GM12892 (cell line): ENCODE measurements at regions not wholly inside any gene's neighbourhood (a gene's known extent, or its start where the extent isn't known, plus 50 kb on each side); places are given as distances from the start of the nearest gene placed in this dataset.

Experiments
- POLR2A ChIP-seq: IDR thresholded peaks from 2 replicates; pipeline ENCODE4 v1.6.1; 2011; ENCODE audit warnings: low read depth, low read length, control low read depth
- POLR2AphosphoS5 ChIP-seq: IDR thresholded peaks from 2 replicates; pipeline ENCODE4 v1.6.1; 2011; ENCODE audit warnings: low read depth, low read length, control low read depth
- TAF1 ChIP-seq: IDR thresholded peaks from 2 replicates; pipeline ENCODE4 v1.6.1; 2011; ENCODE audit warnings: low read depth, mild to moderate bottlenecking, control low read depth, low read length, borderline replicate concordance

GRCh38 chrX:134725103-134725690 is 66.9 kb upstream of the PLAC1 start:
- TF ChIP-seq POLR2A (no peak), TAF1 (no peak), POLR2AphosphoS5 (no peak)
